NCI-H2081 treated with DMSO at 0.1 percent for 48 hours (cell line): ENCODE measurements at regions not wholly inside any gene's neighbourhood (a gene's known extent, or its start where the extent isn't known, plus 50 kb on each side); places are given as distances from the start of the nearest gene placed in this dataset.

Source experiments
- DNase-seq: peaks from one replicate; lab custom pipeline; 2025; lab: John Stamatoyannopoulos, UW

GRCh38 chr2:217409949-217410680, 550.3 kb upstream of the TNP1 start:
- DNase-seq: no peak

DNA sequence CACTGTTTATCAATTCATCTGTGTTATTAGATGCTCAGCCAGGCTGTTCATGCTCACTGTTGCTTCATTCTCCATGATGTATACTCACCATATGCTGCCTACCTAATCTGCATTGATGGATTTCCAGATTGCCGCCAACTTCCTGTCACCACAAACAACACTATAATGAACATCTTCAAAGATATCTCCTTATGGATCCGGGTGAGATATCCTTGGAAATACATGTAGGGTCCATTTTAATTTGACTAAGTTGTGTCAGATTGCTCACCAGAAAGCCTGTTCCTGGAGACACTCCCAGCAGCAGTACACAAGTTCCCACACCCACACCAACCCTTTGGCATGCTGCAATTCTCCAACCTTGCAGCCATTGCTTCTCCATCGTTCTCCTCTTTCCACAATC, 547.5 kb upstream of the TNP1 start:
- no peak for DNase-seq

- DNase-seq: no peak
Observed at GRCh38 chr2:217404236-217404760, 544.4 kb upstream of the TNP1 start.

DNA sequence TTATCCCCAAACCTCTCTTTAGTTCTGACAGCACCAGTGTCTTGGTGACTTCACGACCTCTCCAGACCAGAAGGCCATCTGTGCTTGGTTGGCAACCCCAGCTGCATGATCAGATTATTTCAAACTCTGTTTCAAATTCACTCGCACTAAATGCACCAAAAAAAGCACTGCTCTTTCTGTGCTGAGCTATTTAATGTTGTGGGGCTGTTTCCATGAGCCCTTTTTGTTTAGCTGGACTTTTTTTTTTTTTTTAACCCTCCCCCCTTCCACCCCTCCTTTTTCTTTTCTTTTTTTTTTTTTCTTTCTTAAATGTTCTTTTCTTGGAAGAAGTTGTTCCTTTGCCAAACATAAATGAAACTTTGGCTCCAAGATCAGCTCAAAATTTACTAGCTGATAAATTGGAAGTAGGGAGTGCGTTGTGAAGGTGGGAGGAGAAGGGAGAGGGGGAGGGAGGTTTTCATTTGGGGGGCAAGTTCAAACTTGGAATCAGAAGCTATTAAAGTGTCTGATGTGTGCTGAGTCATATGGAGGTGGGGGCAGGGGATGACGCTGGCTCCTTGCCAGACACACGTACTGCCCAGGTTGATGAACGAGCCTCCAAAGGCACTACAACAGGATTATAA, 543.0 kb upstream of the TNP1 start:
- DNase-seq: no peak

DNA sequence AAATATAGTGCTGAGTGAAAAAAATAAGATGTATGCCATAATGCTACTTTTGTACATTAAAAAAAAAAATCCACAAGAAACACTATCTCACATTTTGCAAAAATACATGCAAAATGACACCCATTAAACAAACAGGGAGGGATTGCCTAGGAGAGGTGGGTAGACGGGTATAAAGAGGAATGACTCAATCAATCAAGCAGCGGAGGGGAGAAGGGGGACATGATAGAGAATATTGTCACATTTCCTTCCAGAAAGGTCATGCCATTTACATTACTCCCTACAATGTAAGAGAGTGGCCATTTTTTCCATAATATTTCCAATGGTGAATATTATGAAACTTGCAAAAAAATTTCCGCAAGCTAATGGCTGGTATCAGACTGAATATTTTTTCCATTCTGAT, 542.3 kb upstream of the TNP1 start:
- no peak for DNase-seq

GRCh38 chr2:217399291-217399690, 539.4 kb upstream of the TNP1 start:
- no peak for DNase-seq

DNA sequence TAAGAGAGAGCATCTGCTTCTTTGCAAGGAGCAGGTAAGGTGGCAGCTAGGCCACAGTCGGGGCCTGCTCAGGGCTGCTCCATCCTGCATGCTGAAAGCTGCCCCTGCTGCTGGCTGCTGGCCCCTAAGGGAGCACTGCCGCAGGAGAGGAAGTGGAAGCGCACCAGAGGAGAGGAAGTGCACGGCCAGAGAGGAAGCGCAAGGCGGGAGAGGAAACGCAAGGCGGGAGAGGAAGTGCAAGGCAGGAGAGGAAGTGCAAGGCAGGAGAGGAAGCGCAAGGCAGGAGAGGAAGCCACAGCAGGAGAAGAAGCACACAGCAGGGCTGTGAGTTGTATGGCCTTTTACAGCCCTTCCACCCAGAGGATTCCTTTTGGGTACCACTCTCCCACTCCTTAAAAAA, 539.0 kb upstream of the TNP1 start:
- no peak for DNase-seq

- DNase-seq: no peak
Observed at GRCh38 chr2:217398101-217398500, 538.2 kb upstream of the TNP1 start.

GRCh38 chr2:217396586-217396985, 536.7 kb upstream of the TNP1 start:
- DNase-seq: no peak

DNA sequence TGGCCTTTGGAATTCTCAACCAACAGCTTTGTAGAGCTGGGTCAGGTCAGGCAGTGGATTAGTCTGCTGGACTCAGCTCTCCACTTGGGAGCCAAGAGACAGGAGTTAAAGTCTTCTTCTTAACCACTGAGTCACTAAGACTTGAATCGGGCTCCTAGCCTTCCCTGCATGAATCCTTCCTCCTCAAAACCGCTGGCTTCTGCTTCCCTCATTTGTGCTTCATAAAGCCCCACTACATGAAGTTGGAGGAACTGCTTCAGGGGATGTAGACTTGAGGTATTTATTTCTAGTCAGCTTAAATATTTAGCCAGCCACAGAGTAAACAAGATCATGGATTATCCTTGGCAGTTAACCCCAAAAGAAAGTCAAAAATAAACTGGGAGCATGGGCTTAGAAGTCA, 536.3 kb upstream of the TNP1 start:
- no peak for DNase-seq

DNA sequence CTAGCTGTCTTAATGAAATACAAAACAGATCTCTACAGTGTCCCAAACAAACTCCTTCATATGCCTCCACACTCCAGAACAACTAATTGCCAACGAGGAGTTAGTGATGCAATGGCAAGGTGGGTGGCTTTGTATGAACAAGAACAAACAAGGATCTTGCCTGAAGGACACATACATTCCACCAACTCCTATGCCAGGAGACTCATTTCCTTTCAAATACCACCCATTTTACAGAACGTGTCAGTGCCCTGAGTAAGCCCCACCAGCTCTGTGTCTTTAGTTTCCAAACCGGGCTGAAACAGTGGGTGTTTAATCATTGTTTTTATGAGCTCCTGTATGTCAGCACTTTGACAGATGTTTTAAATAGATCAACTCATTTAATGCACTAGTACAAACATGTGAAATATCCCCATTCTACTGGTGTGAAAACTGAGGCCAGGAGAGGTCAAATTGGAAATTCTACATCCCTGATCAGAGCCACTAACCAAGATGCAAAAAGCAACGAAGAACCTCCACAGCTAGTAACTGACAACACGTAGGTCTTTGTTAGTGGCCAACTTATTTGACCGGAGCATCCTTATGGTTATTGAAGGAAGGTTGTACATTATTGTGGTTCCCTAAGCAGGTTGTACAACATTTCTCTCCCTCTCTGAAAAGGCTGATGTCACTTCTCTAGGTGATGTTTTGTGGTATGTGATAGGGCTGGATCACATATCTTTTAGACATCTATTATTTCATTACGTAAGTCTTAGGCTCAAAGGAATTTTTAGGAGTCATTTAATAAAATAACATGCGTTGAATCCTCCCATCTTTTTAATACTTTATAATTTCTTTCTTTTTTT, 534.9 kb upstream of the TNP1 start:
- DNase-seq: no peak

DNA sequence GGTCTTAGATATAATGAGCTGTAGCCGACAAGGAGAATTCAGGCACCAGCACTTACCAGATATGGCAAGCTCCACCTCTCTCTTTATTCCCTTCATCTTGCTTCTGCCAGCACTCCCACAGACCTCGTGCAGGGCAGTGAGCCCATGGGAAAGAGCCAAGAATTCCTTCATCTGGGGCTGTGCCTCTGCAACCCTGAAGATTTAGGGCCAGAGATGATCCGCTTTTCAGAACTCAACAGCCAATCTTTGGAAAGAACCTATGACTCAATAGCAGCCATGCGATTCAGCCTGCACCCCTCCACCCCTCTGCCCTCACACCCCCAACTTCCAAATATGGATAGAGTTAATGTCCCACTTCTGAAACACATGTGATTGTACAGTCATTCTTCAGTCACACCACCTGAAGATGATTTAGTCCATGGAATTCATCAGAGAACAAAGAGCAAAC, 533.7 kb upstream of the TNP1 start:
- no peak for DNase-seq

DNA sequence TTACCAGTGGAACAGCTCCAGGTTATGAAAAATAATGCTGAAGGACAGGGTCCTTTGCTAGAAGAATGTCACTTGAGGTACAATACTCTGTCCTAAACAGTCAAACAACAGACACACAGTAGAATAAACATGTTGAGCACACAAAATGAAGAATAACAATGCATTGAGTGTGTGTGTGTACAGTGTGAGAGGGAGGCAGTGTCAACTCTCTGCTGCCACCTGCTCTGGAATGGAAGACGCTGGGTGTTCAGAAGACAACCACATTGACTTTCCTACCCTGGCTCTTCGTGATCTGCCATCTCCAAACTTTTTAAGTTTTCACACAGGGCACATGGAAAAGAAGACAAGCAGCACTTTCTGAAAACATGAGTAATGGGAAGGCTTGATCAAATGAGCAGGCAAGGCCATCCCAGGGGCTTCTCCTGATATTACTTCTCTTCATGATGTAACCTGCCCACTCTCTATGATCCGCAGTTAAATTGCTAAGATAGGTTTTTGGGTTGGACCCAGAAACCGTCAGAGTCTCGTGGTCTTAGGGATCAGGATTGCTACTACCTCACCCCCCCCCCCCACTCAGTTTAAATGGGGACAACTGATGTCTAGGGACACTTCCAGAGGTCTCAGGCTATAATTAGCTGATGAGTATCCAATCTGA, 533.2 kb upstream of the TNP1 start:
- DNase-seq: no peak

GRCh38 chr2:217387776-217388387, 528.0 kb upstream of the TNP1 start:
- no peak for DNase-seq

DNA sequence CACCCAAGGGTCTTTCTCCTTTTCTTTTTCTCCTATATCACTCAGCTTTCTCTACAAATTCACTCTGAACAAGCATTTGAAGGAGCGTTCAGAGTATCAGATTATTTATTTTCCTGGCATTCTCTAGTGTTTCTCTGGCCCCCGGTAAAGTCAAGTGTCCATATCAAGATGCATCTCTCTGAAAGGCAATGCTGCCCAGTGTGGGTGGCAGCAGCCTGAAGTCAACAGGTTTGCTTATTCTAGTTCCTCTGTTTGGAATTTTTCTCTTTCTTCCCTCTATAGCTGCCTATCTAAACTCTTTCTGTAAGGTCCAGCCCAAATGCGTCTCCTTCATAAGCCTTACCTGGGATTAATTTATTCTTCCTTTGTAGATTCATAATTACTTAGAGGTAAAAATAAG, 526.2 kb upstream of the TNP1 start:
- DNase-seq: no peak

- DNase-seq: no peak
Observed at GRCh38 chr2:217383620-217384019, 523.8 kb upstream of the TNP1 start.

DNA sequence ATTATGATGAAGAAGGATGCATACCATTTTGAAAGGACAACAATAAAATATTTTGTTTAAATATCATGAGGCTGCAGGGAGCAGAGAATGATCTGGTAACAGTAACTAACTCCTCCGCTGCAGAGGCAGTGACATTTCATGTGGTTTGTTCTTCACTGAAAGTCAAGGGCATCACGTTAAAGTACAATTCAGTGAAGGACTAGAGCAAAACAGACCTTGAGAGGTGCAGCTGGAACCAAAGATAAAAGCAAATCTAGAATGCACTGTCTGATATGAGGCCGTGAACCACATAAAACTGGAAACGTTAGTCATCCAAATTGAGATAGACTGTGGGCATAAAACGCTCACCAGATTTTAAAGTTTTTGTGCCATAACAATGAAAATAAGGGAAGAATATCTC, 522.9 kb upstream of the TNP1 start:
- DNase-seq: no peak

GRCh38 chr2:217379807-217380206, 519.9 kb upstream of the TNP1 start:
- no peak for DNase-seq

DNA sequence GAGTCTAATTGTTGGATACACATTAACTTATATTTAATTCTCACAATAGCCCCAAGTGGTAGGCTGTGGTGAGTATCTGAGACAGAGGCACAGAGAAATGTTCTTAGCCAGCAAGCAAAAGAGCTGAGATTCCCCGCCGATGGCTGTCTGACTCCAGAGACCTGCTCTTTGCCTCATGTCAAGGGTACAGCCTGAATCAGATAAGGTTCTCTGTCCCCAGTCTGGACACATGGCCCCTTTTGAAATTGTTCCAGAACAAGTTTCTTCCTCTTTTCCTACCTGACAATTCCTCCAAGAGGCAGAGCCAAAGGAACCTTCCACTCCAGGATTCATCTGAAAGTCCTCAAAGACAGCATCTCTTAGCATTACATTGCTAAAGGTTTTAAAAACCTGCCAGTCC, 512.9 kb upstream of the TNP1 start:
- no peak for DNase-seq

DNA sequence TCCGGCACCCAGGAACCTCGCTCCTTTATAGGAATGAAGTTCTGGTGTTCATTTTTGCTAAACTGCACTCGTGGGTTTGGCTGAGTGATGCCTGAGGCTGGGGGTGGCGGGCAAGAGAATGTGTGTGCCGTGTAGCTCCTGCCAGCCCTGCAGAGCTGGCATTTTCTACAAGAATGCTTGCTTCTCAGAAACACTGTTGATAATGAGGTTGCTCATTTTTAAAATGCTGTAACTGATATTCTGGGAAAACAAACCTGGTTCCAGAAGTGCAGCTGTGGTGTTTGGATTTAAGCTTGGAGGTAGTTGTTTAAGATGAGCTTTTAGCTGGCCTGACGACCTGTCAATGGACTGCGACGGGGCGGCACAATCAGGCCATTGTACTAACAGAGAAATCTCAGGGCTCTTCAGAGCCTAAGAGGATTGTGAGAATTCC, 511.9 kb upstream of the TNP1 start:
- no peak for DNase-seq

GRCh38 chr2:217370391-217370790, 510.5 kb upstream of the TNP1 start:
- no peak for DNase-seq

DNA sequence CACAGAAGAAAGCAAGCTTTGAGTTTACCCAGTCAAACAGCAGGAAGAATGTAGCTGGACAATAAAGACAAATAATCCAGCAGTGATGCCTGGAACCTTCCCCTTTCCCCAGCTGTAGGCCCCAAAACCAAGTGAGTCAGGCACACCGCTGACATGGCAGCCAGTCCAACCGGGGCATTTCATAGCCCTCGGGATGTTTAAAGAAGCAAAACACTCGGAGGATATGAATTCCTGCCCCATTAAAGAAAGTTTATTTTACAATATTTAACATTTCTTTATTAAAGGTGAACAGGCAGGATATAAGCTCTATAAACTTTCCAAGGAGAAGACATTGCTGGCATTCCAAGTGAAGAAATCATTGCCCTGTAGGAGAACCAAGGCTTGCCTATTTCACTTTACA, 507.6 kb upstream of the TNP1 start:
- no peak for DNase-seq
